Gastrocnemius medialis (tissue), 4 donors: ENCODE measurements at regions not wholly inside any gene's neighbourhood (a gene's known extent, or its start where the extent isn't known, plus 50 kb on each side); places are given as distances from the start of the nearest gene placed in this dataset.

ENCODE experiments used
- ATAC-seq, 2 donors: fragments of 150-250 bp; one replicate each; pipeline ENCODE4 v1.9.1; 2016
- DNase-seq, 2 donors: peaks; one replicate each; pipeline ENCODE4 v3.0.0-alpha.2; 2019
- H3K27ac ChIP-seq, 4 donors: fragments of 200-600 bp; sonication (generic); 1 replicate in 1 of 4; 2 replicates in 3 of 4; pipeline ENCODE4 v1.5.1; 2016 to 2018; ENCODE audit warnings: mild to moderate bottlenecking in 2 of 4, moderate library complexity in 1 of 4
- H3K27me3 ChIP-seq, 3 donors: fragments of 200-600 bp; sonication (generic) in 2 of 3; 1 replicate in 1 of 3; 2 replicates in 2 of 3; pipeline versions ENCODE4 v1.5.1 to v1.6.0; 2016 to 2019; ENCODE audit warnings: mild to moderate bottlenecking in 1 of 3, moderate library complexity in 1 of 3
- H3K36me3 ChIP-seq, 2 donors: fragments of 200-600 bp; sonication (generic) in 1 of 2; one replicate each; pipeline ENCODE4 v1.5.1; 2017 to 2018
- H3K4me1 ChIP-seq, 2 donors: fragments of 200-600 bp; sonication (generic) in 1 of 2; one replicate each; pipeline ENCODE4 v1.5.1; 2016 to 2017; ENCODE audit warnings: mild to moderate bottlenecking in 2 of 2
- H3K4me3 ChIP-seq, 4 donors: fragments of 200-600 bp; sonication (generic) in 3 of 4; 1 replicate in 1 of 4; 2 replicates in 3 of 4; pipeline ENCODE4 v1.5.1; 2016 to 2019; ENCODE audit warnings: mild to moderate bottlenecking in 2 of 4
- H3K9me3 ChIP-seq, 3 donors: fragments of 200-600 bp; sonication (generic) in 2 of 3; 1 replicate in 1 of 3; 2 replicates in 2 of 3; pipeline ENCODE4 v1.5.1; 2016 to 2019
- POLR2A ChIP-seq, 2 donors: fragments of 450-650 bp; IDR thresholded peaks; one replicate each; pipeline ENCODE4 v1.6.1; 2017; ENCODE audit warnings: antibody characterized with exemption in 2 of 2, mild to moderate bottlenecking in 2 of 2, moderate library complexity in 2 of 2
- in situ Hi-C, 4 donors: fragments of 200-750 bp; cut with MboI; loops; one replicate each; pipeline versions ENCODE4 v1.15.0 to v1.8.0; 2017; ENCODE audit warnings: low sequenced_read_pairs in 4 of 4
- intact Hi-C: fragments of 100-400 bp; cut with DNase I; formaldehyde crosslinking; loops from one replicate; pipeline ENCODE4 v1.15.1; 2023; ENCODE audit warnings: low total_unique reads
- TF ChIP-seq, protein P1 (sequence below), 5 experiments: fragments of 450-650 bp in 3 of 5; fragments of 200-600 bp in 2 of 5; sonication (generic) in 2 of 5; IDR thresholded peaks in 4 of 5; conservative IDR thresholded peaks in 1 of 5; 1 replicate in 4 of 5; 2 replicates in 1 of 5; pipeline ENCODE4 v1.5.1; 2016 to 2019; ENCODE audit warnings: antibody characterized with exemption in 5 of 5, mild to moderate bottlenecking in 3 of 5, moderate library complexity in 3 of 5

DNA sequence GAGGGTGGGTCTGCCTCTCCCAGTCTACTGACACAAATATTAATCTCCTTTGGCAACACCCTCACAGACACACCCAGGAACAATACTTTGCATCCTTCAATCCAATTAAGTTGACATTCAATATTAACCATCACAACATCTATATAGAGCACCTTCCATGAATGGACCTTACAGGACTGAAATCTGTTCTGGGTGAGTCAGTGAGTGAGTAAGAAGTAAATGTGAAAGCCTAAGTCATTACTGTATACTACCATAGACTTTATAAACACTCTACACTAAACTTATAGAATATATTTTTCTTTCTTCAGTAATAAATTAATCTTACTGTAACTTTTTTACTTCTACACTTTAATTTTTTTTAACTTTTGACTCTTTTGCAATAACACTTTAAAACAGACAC, 993.8 kb upstream of the MAP3K7 start:
- Histone ChIP-seq H3K4me3 (no peak overlapping the region), H3K27ac (no peak overlapping the region), H3K4me1 (no peaks in the 10 kb centered on the region), H3K36me3 (no peaks in the 10 kb centered on the region), H3K9me3 (no peaks in the 10 kb centered on the region), H3K27me3 (no peaks in the 10 kb centered on the region)
- in situ Hi-C loops (no loop called here), intact Hi-C loops (no loop called here)
- DNase-seq: no peak
- TF ChIP-seq POLR2A (IDR thresholded peaks at IDR 0.05): no peak
- TF ChIP-seq, protein P1, sequence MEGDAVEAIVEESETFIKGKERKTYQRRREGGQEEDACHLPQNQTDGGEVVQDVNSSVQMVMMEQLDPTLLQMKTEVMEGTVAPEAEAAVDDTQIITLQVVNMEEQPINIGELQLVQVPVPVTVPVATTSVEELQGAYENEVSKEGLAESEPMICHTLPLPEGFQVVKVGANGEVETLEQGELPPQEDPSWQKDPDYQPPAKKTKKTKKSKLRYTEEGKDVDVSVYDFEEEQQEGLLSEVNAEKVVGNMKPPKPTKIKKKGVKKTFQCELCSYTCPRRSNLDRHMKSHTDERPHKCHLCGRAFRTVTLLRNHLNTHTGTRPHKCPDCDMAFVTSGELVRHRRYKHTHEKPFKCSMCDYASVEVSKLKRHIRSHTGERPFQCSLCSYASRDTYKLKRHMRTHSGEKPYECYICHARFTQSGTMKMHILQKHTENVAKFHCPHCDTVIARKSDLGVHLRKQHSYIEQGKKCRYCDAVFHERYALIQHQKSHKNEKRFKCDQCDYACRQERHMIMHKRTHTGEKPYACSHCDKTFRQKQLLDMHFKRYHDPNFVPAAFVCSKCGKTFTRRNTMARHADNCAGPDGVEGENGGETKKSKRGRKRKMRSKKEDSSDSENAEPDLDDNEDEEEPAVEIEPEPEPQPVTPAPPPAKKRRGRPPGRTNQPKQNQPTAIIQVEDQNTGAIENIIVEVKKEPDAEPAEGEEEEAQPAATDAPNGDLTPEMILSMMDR (IDR thresholded peaks at IDR 0.05 in 4 of 5, conservative IDR thresholded peaks at IDR 0.05 in 1 of 5): no peak
- ATAC-seq: no peak

DNA sequence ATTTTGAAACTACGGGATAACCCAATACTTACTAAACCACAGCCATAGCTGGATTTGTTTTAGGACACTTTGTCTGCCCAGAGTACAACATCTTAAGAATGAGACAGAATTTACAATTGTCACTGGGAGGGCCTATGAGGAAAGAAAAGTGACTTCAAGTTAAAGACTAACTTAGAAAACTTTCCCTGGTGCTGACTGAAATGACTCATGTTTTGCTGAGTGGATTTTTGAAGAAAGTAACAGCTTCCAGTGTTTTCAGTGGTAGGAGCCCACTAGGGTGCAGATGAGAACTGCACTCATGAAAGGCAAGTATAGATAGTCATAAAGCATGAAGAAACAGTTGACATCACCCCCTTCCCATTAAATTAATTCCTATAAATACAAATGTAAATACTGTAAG, 988.2 kb upstream of the MAP3K7 start:
- in situ Hi-C loops (no loop called here), intact Hi-C loops (no loop called here)
- ATAC-seq: no peak
- Histone ChIP-seq H3K27ac (no peak overlapping the region), H3K4me1 (no peaks in the 10 kb centered on the region), H3K27me3 (no peaks in the 10 kb centered on the region), H3K4me3 (no peak overlapping the region), H3K9me3 (no peaks in the 10 kb centered on the region), H3K36me3 (no peaks in the 10 kb centered on the region)
- no peak for TF ChIP-seq POLR2A (IDR thresholded peaks at IDR 0.05)
- TF ChIP-seq, protein P1 (IDR thresholded peaks at IDR 0.05 in 4 of 5, conservative IDR thresholded peaks at IDR 0.05 in 1 of 5): no peak
- DNase-seq: no peak

DNA sequence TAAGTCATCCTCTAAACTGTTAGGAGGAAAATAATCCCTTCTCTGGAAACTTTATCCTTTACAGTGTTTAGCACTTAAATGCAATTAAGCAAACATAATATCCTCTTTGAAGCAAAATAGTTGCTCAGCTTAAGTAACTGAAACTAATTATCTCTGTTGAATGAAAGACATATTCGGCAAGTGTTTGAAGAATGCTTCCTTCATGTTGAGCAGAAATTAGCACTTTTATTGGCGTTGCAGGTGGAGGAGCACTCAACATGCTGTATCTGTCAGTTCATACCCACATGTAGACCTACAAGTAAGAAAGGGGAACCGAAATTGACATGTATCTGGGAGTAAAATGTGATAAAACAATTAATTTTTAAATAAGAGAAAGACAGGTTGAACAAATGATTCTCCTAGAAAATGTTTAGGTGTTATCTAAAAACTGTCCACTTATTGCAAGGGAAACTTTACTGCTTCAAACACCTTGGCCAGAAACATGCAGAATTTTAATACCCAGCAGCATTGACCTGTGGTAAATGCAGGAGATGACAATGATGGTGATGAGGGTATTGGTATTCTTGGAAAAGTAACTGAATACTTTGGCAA, 987.0 kb upstream of the MAP3K7 start:
- no peaks in the 10 kb centered on the region for H3K9me3 ChIP-seq
- no peak overlapping the region for H3K4me3 ChIP-seq
- in situ Hi-C loops (no loop called here), intact Hi-C loops (no loop called here)
- TF ChIP-seq POLR2A (IDR thresholded peaks at IDR 0.05): no peak
- TF ChIP-seq, protein P1 (IDR thresholded peaks at IDR 0.05 in 4 of 5, conservative IDR thresholded peaks at IDR 0.05 in 1 of 5): no peak
- no peak for ATAC-seq
- no peaks in the 10 kb centered on the region for H3K4me1 ChIP-seq
- DNase-seq: no peak
- H3K27me3 ChIP-seq: no peaks in the 10 kb centered on the region
- no peak overlapping the region for H3K27ac ChIP-seq
- H3K36me3 ChIP-seq: no peaks in the 10 kb centered on the region

DNA sequence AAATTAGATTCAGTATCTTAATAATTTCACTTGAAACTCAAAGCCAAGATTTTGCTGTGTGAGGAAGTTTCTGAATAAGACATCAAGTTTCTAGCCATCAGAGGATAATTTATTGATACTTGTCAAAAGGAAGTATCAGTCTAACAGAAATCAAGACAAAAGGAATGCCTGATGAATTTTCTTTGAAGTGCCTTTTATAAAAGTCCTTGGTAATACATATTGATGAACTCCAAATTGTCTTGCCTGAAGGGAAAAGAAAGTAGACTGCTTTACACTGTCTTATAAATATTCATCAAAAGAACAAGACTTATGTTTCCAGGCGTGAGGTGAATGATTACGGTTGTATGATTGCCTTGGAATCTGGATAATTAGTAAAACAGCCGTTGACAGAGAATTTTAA, 986.0 kb upstream of the MAP3K7 start:
- in situ Hi-C loops (no loop called here), intact Hi-C loops (no loop called here)

More for the DNA sequence above, 986.0 kb upstream of the MAP3K7 start:
- H3K36me3 ChIP-seq: no peaks in the 10 kb centered on the region
- DNase-seq (no peak), ATAC-seq (no peak)
- no peaks in the 10 kb centered on the region for H3K9me3 ChIP-seq
- no peak for TF ChIP-seq POLR2A (IDR thresholded peaks at IDR 0.05)
- TF ChIP-seq, protein P1 (IDR thresholded peaks at IDR 0.05 in 4 of 5, conservative IDR thresholded peaks at IDR 0.05 in 1 of 5): no peak
- no peaks in the 10 kb centered on the region for H3K27me3 ChIP-seq
- no peak overlapping the region for H3K4me3 ChIP-seq
- no peaks in the 10 kb centered on the region for H3K4me1 ChIP-seq
- H3K27ac ChIP-seq: no peak overlapping the region
